Upper lobe of right lung (tissue), 1 donor: ENCODE measurements at regions not wholly inside any gene's neighbourhood (a gene's known extent, or its start where the extent isn't known, plus 50 kb on each side); places are given as distances from the start of the nearest gene placed in this dataset.

Experiments used
- ATAC-seq: fragments of 200-7000 bp; cut with Tn5 transposase; one replicate; pipeline ENCODE4 v1.9.1; 2020; ENCODE audit warnings: mild to moderate bottlenecking, moderate library complexity
- DNase-seq: peaks from one replicate; pipeline ENCODE4 v3.0.0-alpha.2; 2020
- H3K27ac ChIP-seq: fragments of 200-600 bp; one replicate; pipeline ENCODE4 v1.8.0; 2022
- H3K27me3 ChIP-seq: fragments of 200-600 bp; one replicate; pipeline ENCODE4 v1.8.0; 2022; ENCODE audit warnings: mild to moderate bottlenecking
- H3K36me3 ChIP-seq: fragments of 200-600 bp; one replicate; pipeline ENCODE4 v1.8.0; 2022
- H3K4me1 ChIP-seq: fragments of 200-600 bp; one replicate; pipeline ENCODE4 v1.8.0; 2022
- H3K4me3 ChIP-seq: fragments of 200-600 bp; one replicate; pipeline ENCODE4 v1.8.0; 2022; ENCODE audit warnings: mild to moderate bottlenecking
- H3K9me3 ChIP-seq: fragments of 200-600 bp; one replicate; pipeline ENCODE4 v1.8.0; 2022
- CTCF ChIP-seq: fragments of 200-600 bp; IDR thresholded peaks from one replicate; pipeline ENCODE4 v1.8.0; 2022; ENCODE audit warnings: antibody characterized with exemption
- intact Hi-C: fragments of 100-400 bp; cut with DNase I; formaldehyde crosslinking; loops from one replicate; pipeline ENCODE4 v1.11.0; 2022
- donor health status: DM: no; HTN: yes; CAD: no; lungs with severe emphysema.

GRCh38 chr4:108395786-108396185 lies 224.6 kb upstream of the RPL34 start:
- no peak for TF ChIP-seq CTCF
- no peaks in the 10 kb centered on the region for H3K4me1 ChIP-seq
- ATAC-seq (no peak), DNase-seq (no peak)
- H3K27me3 ChIP-seq: no peaks in the 10 kb centered on the region
- intact Hi-C loops: no loop called here
- no peaks in the 10 kb centered on the region for H3K9me3 ChIP-seq
- H3K36me3 ChIP-seq: no peaks in the 10 kb centered on the region
- H3K27ac ChIP-seq: no peak overlapping the region
- no peak overlapping the region for H3K4me3 ChIP-seq

- DNase-seq: no peak
- ATAC-seq: no peak
- H3K27ac ChIP-seq: no peak overlapping the region
- H3K9me3 ChIP-seq: no peaks in the 10 kb centered on the region
- TF ChIP-seq CTCF: no peak
- intact Hi-C loops: no loop called here
- no peaks in the 10 kb centered on the region for H3K36me3 ChIP-seq
- H3K27me3 ChIP-seq: no peaks in the 10 kb centered on the region
- no peaks in the 10 kb centered on the region for H3K4me1 ChIP-seq
- H3K4me3 ChIP-seq: no peak overlapping the region
These were observed 225.2 kb upstream of the LEF1 start for GRCh38 chr4:108393890-108394472.

GRCh38 chr4:108391701-108392455 lies 223.1 kb upstream of the LEF1 start:
- intact Hi-C loops: no loop called here
- Histone ChIP-seq H3K36me3 (no peaks in the 10 kb centered on the region), H3K27ac (no peak overlapping the region), H3K27me3 (no peaks in the 10 kb centered on the region), H3K4me3 (no peak overlapping the region), H3K4me1 (no peaks in the 10 kb centered on the region), H3K9me3 (no peaks in the 10 kb centered on the region)
- ATAC-seq: no peak
- no peak for DNase-seq
- TF ChIP-seq CTCF: no peak

GRCh38 chr4:108385076-108385475 lies 216.3 kb upstream of the LEF1 start:
- no peaks in the 10 kb centered on the region for H3K9me3 ChIP-seq
- H3K36me3 ChIP-seq: no peaks in the 10 kb centered on the region
- no peaks in the 10 kb centered on the region for H3K4me1 ChIP-seq
- H3K27ac ChIP-seq: no peak overlapping the region
- no peak for TF ChIP-seq CTCF
- H3K4me3 ChIP-seq: no peak overlapping the region
- H3K27me3 ChIP-seq: no peaks in the 10 kb centered on the region
- DNase-seq: no peak
- no peak for ATAC-seq
- intact Hi-C loops: no loop called here

GRCh38 chr4:108384544-108384943 lies 215.8 kb upstream of the LEF1 start:
- no peak for DNase-seq
- Histone ChIP-seq H3K4me3 (no peak overlapping the region), H3K27me3 (no peaks in the 10 kb centered on the region), H3K4me1 (no peaks in the 10 kb centered on the region), H3K9me3 (no peaks in the 10 kb centered on the region), H3K27ac (no peak overlapping the region), H3K36me3 (no peaks in the 10 kb centered on the region)
- intact Hi-C loops: no loop called here
- TF ChIP-seq CTCF: no peak
- ATAC-seq: no peak
